ENCODE measurements at regions not wholly inside any gene's neighbourhood (a gene's known extent, or its start where the extent isn't known, plus 50 kb on each side); places are given as distances from the start of the nearest gene placed in this dataset.

DNA sequence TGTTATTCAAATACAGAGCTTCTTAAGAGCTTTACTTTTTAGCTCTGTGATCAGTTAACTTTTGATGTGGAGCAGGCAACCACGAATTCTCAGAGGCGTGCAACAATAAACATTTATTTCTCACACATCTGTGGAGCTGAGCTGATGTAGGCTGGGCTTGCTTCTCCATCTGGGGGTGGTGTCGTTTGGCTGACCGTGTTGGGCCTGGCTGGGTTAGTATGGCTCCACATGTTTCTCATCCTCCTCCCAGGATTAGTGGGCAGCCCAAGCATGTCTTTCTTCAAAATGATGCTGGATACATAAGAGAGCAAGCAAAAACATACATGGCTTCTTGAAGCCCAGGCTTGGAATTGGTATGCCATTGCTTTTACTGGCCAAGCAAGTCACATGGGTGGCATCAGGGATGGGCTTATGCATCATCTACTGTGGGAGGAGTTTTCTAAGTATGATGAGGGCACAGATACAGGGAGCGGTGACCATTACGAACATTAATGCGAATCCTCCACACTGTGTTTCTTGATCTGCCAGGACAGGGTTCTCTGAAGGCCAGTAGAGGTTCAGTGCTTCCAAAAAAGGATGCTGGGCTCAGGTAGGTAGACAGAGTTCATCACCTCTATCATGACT, 157.0 kb upstream of the TNP1 start:
- no peaks in the 10 kb centered on the region for H3K9me2 ChIP-seq (ENCODE audit: insufficient read depth, low read length)
- H4K20me1 ChIP-seq (ENCODE audit: insufficient read depth, low read length), result no peaks in the 10 kb centered on the region
- H3K9me3 ChIP-seq (ENCODE audit: low read length), result no peaks in the 10 kb centered on the region
- BruUV-seq (replicated peaks), result no TSS peak
- H3K4me3 ChIP-seq (ENCODE audit: low read depth, low read length, poor library complexity, severe bottlenecking), result no peak overlapping the region
- CTCF ChIA-PET (ENCODE audit: unreplicated experiment), result no interaction called here
- no peak overlapping the region for H3K4me2 ChIP-seq (ENCODE audit: low read length)
- intact Hi-C loops (cut with micrococcal nuclease; ENCODE audit: unreplicated experiment), result no loop called here
- H3K27ac ChIP-seq (ENCODE audit: low read depth, low read length, poor library complexity, severe bottlenecking), result no peak overlapping the region
- H2AFZ ChIP-seq (ENCODE audit: low read length), result no peak overlapping the region
- no peaks in the 10 kb centered on the region for H3K4me1 ChIP-seq (ENCODE audit: insufficient read depth, low read length, poor library complexity, severe bottlenecking)
- no peaks in the 10 kb centered on the region for H3K36me3 ChIP-seq (ENCODE audit: insufficient read depth, low read length)
- POLR2A ChIA-PET, result no interaction called here
- H3K79me2 ChIP-seq (ENCODE audit: insufficient read depth, low read depth, low read length), result no peaks in the 10 kb centered on the region
- no peak for DNase-seq (ENCODE audit: low spot score)
- no peak for TF ChIP-seq EZH2phosphoT487 (IDR thresholded peaks at IDR 0.05; ENCODE audit: borderline replicate concordance, low read depth, low read length)
- TF ChIP-seq, protein P1, sequence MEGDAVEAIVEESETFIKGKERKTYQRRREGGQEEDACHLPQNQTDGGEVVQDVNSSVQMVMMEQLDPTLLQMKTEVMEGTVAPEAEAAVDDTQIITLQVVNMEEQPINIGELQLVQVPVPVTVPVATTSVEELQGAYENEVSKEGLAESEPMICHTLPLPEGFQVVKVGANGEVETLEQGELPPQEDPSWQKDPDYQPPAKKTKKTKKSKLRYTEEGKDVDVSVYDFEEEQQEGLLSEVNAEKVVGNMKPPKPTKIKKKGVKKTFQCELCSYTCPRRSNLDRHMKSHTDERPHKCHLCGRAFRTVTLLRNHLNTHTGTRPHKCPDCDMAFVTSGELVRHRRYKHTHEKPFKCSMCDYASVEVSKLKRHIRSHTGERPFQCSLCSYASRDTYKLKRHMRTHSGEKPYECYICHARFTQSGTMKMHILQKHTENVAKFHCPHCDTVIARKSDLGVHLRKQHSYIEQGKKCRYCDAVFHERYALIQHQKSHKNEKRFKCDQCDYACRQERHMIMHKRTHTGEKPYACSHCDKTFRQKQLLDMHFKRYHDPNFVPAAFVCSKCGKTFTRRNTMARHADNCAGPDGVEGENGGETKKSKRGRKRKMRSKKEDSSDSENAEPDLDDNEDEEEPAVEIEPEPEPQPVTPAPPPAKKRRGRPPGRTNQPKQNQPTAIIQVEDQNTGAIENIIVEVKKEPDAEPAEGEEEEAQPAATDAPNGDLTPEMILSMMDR (conservative IDR thresholded peaks at IDR 0.05; ENCODE audit: low read length), result no peak

DNA sequence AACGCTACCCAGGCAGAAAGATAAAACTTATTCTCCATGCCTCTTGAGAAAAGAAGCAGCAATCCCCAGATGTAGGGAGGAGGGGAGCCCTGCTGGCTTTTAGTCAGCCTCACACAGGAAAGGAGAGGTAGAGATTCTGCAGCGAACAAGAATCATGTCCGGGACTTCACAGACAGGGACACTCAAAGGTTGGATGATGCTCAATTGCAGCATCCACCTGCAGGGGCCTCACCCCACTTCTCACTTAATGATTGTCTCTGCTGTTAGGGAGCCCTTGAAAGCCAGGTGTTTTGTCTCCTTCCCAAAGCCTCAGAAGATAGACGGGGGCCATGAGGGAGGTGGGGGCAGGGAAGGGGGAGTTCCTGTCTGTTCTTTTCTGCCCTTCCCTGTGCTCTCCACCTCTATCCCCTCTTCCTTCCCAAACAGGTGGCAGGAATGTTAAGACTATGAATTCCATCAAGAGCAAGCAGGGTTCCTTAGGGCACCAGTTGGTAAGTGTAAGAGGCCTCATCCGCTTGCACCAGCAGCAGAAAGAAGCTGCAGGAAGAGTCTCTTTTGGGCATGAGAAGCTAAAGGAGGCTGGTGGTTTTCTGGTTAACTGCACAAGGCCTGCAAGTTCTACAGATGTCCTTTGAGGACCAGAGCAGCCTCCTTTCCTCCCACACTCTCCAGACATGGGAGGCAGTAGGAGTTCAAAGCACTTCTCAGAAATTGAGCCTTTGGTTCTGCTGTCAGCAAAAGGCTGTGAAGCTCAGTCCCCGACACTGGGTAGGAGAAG, 154.7 kb upstream of the TNP1 start:
- ChIA-PET CTCF (ENCODE audit: unreplicated experiment) (no interaction called here), POLR2A (no interaction called here)
- Histone ChIP-seq H3K36me3 (ENCODE audit: insufficient read depth, low read length) (no peaks in the 10 kb centered on the region), H3K9me3 (ENCODE audit: low read length) (no peaks in the 10 kb centered on the region), H3K4me2 (ENCODE audit: low read length) (no peak overlapping the region), H3K79me2 (ENCODE audit: insufficient read depth, low read depth, low read length) (no peaks in the 10 kb centered on the region), H2AFZ (ENCODE audit: low read length) (no peak overlapping the region), H3K4me3 (ENCODE audit: low read depth, low read length, poor library complexity, severe bottlenecking) (no peak overlapping the region), H4K20me1 (ENCODE audit: insufficient read depth, low read length) (no peaks in the 10 kb centered on the region), H3K9me2 (ENCODE audit: insufficient read depth, low read length) (no peaks in the 10 kb centered on the region), H3K27ac (ENCODE audit: low read depth, low read length, poor library complexity, severe bottlenecking) (no peak overlapping the region), H3K4me1 (ENCODE audit: insufficient read depth, low read length, poor library complexity, severe bottlenecking) (no peaks in the 10 kb centered on the region)
- intact Hi-C loops (cut with micrococcal nuclease; ENCODE audit: unreplicated experiment), result no loop called here
- no peak for DNase-seq (ENCODE audit: low spot score)
- TF ChIP-seq, protein P1 (conservative IDR thresholded peaks at IDR 0.05; ENCODE audit: low read length), result no peak
- no peak for TF ChIP-seq EZH2phosphoT487 (IDR thresholded peaks at IDR 0.05; ENCODE audit: borderline replicate concordance, low read depth, low read length)
- BruUV-seq (replicated peaks), result no TSS peak

DNA sequence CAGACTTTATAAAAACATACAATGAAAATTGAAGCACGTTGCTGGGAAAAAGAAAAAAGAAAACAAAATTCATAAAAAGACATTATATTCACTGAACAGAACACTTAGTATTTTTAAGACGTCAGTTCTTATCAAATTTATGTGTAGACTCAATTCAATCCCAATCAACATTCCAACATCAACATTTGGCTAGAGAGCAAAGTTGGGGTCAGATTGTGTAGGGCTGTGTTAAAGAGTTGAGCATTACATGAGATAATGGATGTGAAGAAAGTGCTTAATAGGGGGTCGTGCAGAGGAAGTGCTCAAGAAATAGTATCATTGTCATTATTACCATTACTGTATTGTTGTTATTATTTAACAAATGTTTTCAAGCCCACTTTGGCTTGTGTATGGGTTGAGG, 154.1 kb upstream of the TNP1 start:
- Histone ChIP-seq H3K4me3 (ENCODE audit: low read depth, low read length, poor library complexity, severe bottlenecking) (no peak overlapping the region), H3K27ac (ENCODE audit: low read depth, low read length, poor library complexity, severe bottlenecking) (no peak overlapping the region), H4K20me1 (ENCODE audit: insufficient read depth, low read length) (no peaks in the 10 kb centered on the region), H3K36me3 (ENCODE audit: insufficient read depth, low read length) (no peaks in the 10 kb centered on the region), H3K9me3 (ENCODE audit: low read length) (no peaks in the 10 kb centered on the region), H3K79me2 (ENCODE audit: insufficient read depth, low read depth, low read length) (no peaks in the 10 kb centered on the region), H3K4me2 (ENCODE audit: low read length) (no peak overlapping the region), H3K9me2 (ENCODE audit: insufficient read depth, low read length) (no peaks in the 10 kb centered on the region), H3K4me1 (ENCODE audit: insufficient read depth, low read length, poor library complexity, severe bottlenecking) (no peaks in the 10 kb centered on the region), H2AFZ (ENCODE audit: low read length) (no peak overlapping the region)
- ChIA-PET CTCF (ENCODE audit: unreplicated experiment) (no interaction called here), POLR2A (no interaction called here)
- intact Hi-C loops (cut with micrococcal nuclease; ENCODE audit: unreplicated experiment), result no loop called here
- no peak for DNase-seq (ENCODE audit: low spot score)
- no TSS peak for BruUV-seq (replicated peaks)
- TF ChIP-seq, protein P1 (conservative IDR thresholded peaks at IDR 0.05; ENCODE audit: low read length), result no peak
- TF ChIP-seq EZH2phosphoT487 (IDR thresholded peaks at IDR 0.05; ENCODE audit: borderline replicate concordance, low read depth, low read length), result no peak
